CD8-positive, alpha-beta memory T cell (primary cell): ENCODE measurements at regions not wholly inside any gene's neighbourhood (a gene's known extent, or its start where the extent isn't known, plus 50 kb on each side); places are given as distances from the start of the nearest gene placed in this dataset.

Experiments used
- CTCF ChIA-PET: fragments of 350-600 bp; sonication (Branson Sonifier 250); formaldehyde crosslinking; loops from one replicate; lab custom pipeline; 2021; ENCODE audit warnings: antibody characterized with exemption; lab: Charles Lee
- POLR2A ChIA-PET: fragments of 350-600 bp; sonication (Branson Sonifier 250); formaldehyde crosslinking; loops from one replicate; lab custom pipeline; 2021; ENCODE audit warnings: antibody characterized with exemption; lab: Charles Lee
- DNase-seq, 5 donors: peaks; one replicate each; pipeline versions ENCODE4 v3.0.0 to v3.0.0-alpha.2; 2020 to 2022; ENCODE audit warnings: mixed read lengths in 1 of 5
- H3K27ac ChIP-seq: one replicate; pipeline ENCODE4 v1.7.0; 2013; ENCODE audit warnings: low read depth, mild to moderate bottlenecking, low read length, moderate library complexity
- H3K27me3 ChIP-seq: 2 replicates; pipeline ENCODE4 v1.7.0; 2013; ENCODE audit warnings: low read length, mild to moderate bottlenecking; ENCODE audit not compliant: insufficient read depth, poor library complexity, severe bottlenecking
- H3K36me3 ChIP-seq: 2 replicates; pipeline ENCODE4 v1.7.0; 2013; ENCODE audit warnings: mild to moderate bottlenecking, low read length, moderate library complexity; ENCODE audit not compliant: insufficient read depth
- H3K4me1 ChIP-seq: 2 replicates; pipeline ENCODE4 v1.7.0; 2013; ENCODE audit warnings: mild to moderate bottlenecking, low read length, moderate library complexity; ENCODE audit not compliant: insufficient read depth
- H3K4me3 ChIP-seq: 2 replicates; pipeline ENCODE4 v1.7.0; 2013; ENCODE audit warnings: mild to moderate bottlenecking, low read length
- H3K9me3 ChIP-seq: 2 replicates; pipeline ENCODE4 v1.7.0; 2013; ENCODE audit warnings: mild to moderate bottlenecking, low read length
- H3K27ac Mint-ChIP-seq, 8 donors: one replicate each; pipeline ENCODE4 v1.8.0; 2020 to 2021; ENCODE audit warnings: mixed read lengths in 8 of 8, mild to moderate bottlenecking in 6 of 8, inconsistent platforms in 3 of 8, moderate library complexity in 3 of 8
- H3K27me3 Mint-ChIP-seq, 2 donors: one replicate each; pipeline ENCODE4 v1.8.0; 2020 to 2021; ENCODE audit warnings: mixed read lengths in 2 of 2, mild to moderate bottlenecking in 1 of 2, moderate library complexity in 1 of 2
- H3K36me3 Mint-ChIP-seq, 3 donors: one replicate each; pipeline ENCODE4 v1.8.0; 2020 to 2021; ENCODE audit warnings: mixed read lengths in 3 of 3, inconsistent platforms in 1 of 3, mild to moderate bottlenecking in 1 of 3
- H3K4me1 Mint-ChIP-seq, 3 donors: one replicate each; pipeline ENCODE4 v1.8.0; 2020 to 2021; ENCODE audit warnings: mixed read lengths in 3 of 3, inconsistent platforms in 1 of 3, mild to moderate bottlenecking in 1 of 3
- H3K4me3 Mint-ChIP-seq, 7 donors: one replicate each; pipeline ENCODE4 v1.8.0; 2020 to 2021; ENCODE audit warnings: mixed read lengths in 7 of 7, mild to moderate bottlenecking in 6 of 7, moderate library complexity in 4 of 7, inconsistent platforms in 2 of 7
- H3K9me3 Mint-ChIP-seq, 5 donors: one replicate each; pipeline ENCODE4 v1.8.0; 2020 to 2022; ENCODE audit warnings: mixed read lengths in 5 of 5, mild to moderate bottlenecking in 3 of 5, moderate library complexity in 2 of 5, inconsistent platforms in 1 of 5

DNA sequence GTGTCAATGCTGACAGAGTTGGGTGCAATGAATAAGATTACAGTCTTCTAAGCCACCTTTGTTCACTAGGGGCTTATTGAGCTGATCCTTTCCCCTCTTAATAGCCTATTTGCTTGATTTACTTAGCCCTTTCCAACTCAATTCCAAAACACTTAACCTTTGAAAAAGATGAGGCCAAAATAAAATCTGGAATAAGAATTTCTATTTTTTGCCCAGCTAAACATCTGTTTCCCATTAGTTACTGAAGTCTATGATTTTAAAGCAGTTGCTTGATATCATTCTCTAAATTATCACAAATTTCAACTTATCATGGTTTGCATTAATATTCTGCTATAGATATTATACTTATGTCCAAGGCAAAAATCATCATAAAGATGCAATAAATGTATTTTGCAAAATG is 1272.0 kb upstream of the ACO1 start:
- Histone ChIP-seq H3K4me3 (no peak overlapping the region), H3K27ac (no peak overlapping the region), H3K27me3 (no peaks in the 10 kb centered on the region), H3K4me1 (no peaks in the 10 kb centered on the region), H3K9me3 (no peaks in the 10 kb centered on the region), H3K36me3 (no peaks in the 10 kb centered on the region)
- POLR2A ChIA-PET: no interaction called here
- no peak for DNase-seq
- Mint-ChIP-seq H3K36me3 (no peaks in the 10 kb centered on the region), H3K4me3 (no peak overlapping the region), H3K4me1 (no peaks in the 10 kb centered on the region), H3K27ac (no peak overlapping the region), H3K9me3 (peaks cover 0 to 4% (median 0%) of the 10 kb centered on the region in 5 donors), H3K27me3 (no peaks in the 10 kb centered on the region)
- CTCF ChIA-PET: no interaction called here

DNA sequence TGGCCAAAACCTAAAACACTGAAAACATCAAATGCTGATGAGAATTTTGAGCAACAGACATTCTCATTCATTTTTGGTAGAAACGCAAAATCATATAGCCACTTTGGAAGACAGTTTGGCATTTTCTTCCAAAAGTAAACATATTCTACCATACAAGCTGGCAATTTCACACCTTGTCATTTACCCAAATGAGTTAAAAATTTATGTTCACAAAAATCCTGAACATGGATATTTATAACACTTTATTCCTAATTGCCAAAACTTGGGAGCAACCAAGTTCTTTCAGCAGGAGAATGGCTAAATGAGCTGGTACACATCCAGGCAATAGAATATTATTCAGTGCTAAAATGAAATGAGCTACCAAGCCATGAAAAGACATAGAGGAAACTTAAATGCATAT is 1270.1 kb upstream of the ACO1 start:
- POLR2A ChIA-PET: no interaction called here
- Mint-ChIP-seq H3K9me3 (peaks cover 0 to 4% (median 0%) of the 10 kb centered on the region in 5 donors), H3K36me3 (no peaks in the 10 kb centered on the region), H3K27me3 (no peaks in the 10 kb centered on the region), H3K4me1 (no peaks in the 10 kb centered on the region), H3K27ac (no peak overlapping the region), H3K4me3 (no peak overlapping the region)
- no peaks in the 10 kb centered on the region for H3K36me3 ChIP-seq
- no peaks in the 10 kb centered on the region for H3K27me3 ChIP-seq
- no peak overlapping the region for H3K4me3 ChIP-seq
- H3K4me1 ChIP-seq: no peaks in the 10 kb centered on the region
- no peak for DNase-seq
- no peaks in the 10 kb centered on the region for H3K9me3 ChIP-seq
- no peak overlapping the region for H3K27ac ChIP-seq
- CTCF ChIA-PET: no interaction called here

DNA sequence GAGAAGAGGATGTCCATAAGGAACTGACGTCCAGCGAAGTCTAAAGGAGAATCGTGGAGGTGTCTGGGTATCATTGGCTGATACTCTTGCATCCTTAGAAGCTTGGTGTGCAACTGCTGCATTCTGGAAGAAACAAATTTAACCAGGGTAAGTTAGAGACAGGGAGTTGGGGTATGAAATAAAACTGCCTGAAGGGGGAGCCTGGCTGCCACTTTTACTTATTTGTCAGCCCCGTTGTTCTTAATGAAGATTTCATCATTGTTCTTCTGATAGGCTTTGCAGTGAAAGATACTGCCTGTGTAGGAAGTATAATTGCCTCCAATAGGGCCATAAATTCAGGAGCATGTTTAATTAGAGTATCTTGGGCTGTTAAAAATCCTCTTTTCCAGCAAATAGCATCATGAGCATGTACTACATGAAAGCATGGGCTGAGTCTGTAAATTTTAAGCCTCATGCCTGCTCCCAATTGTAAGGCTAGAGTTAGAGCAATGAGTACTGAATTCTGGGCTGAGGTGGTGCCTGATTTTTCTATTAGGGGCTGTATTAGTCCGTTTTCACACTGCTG is 1264.5 kb upstream of the ACO1 start:
- Mint-ChIP-seq H3K27me3 (peaks cover 0 to 2% of the 10 kb centered on the region in 2 donors), H3K9me3 (peaks cover 0 to 11% (median 0%) of the 10 kb centered on the region in 5 donors), H3K4me3 (no peak overlapping the region), H3K27ac (peak overlapping the region in 1 of 8 donors; percentile 4), H3K4me1 (peaks cover 6 to 9% (median 7%) of the 10 kb centered on the region in 3 donors), H3K36me3 (peaks cover 0 to 1% (median 0%) of the 10 kb centered on the region in 3 donors)
- H3K4me1 ChIP-seq: peaks cover 6% of the 10 kb centered on the region
- POLR2A ChIA-PET: no interaction called here
- no peak overlapping the region for H3K4me3 ChIP-seq
- CTCF ChIA-PET: interaction anchor here (0.7 to 1.7 kb wide), 5 partner anchors 9 to 680 kb away, joined by 3 to 12 read pairs (median 4); no protein-coding TSS in a partner anchor
- no peaks in the 10 kb centered on the region for H3K36me3 ChIP-seq
- H3K27me3 ChIP-seq: no peaks in the 10 kb centered on the region
- H3K9me3 ChIP-seq: no peaks in the 10 kb centered on the region
- H3K27ac ChIP-seq: no peak overlapping the region
- DNase-seq: peak in 3 of 5 donors; percentile 49 to 51 (median 51)

DNA sequence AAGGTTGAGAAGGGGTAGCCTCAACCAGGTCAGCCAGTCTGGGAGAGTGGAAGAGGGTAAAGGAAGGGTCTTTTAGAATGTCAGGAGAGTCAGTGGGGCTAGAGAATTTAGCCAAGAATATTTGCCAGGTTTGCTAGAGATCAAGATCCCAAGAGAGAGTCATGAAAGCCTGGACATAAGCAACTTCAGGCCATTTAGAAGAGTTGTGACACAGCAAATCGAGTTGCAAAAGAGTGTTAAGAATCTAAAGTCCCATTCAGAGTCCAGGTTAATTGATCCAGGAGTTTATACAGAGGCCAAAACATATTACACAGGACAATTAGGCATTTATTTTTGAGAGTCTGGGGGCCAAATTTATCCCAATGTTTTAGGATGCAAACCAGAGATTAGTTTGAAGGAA is 1260.1 kb upstream of the ACO1 start:
- ChIA-PET CTCF (no interaction called here), POLR2A (no interaction called here)
- Histone ChIP-seq H3K9me3 (no peaks in the 10 kb centered on the region), H3K36me3 (no peaks in the 10 kb centered on the region), H3K4me3 (no peak overlapping the region), H3K27ac (no peak overlapping the region), H3K27me3 (no peaks in the 10 kb centered on the region), H3K4me1 (peaks cover 6% of the 10 kb centered on the region)
- Mint-ChIP-seq H3K36me3 (peaks cover 0 to 1% (median 0%) of the 10 kb centered on the region in 3 donors), H3K4me3 (no peak overlapping the region), H3K4me1 (peaks cover 7 to 13% (median 9%) of the 10 kb centered on the region in 3 donors), H3K27me3 (peaks cover 0 to 2% of the 10 kb centered on the region in 2 donors), H3K9me3 (peaks cover 0 to 10% (median 0%) of the 10 kb centered on the region in 5 donors), H3K27ac (peak overlapping the region in 2 of 8 donors; percentile 13 to 15)
- no peak for DNase-seq

DNA sequence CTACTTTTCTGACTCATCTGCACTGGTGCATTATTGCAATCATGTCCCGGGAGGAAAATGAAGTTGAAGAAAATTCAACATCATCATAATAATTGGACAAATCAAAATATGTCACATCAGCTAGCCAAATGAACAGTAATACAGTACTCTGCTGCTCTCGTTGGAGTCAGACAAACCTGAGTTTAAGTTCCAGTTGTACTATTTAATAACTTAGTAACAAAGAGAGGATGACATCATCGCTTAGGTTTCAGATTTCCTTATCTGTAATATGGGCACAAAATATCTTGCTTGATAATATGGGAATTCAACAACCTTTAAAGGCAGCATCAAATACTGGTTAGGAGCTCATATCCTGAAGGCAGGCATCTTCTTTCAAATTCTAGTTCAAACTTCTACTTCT is 1248.9 kb upstream of the ACO1 start:
- Histone ChIP-seq H3K9me3 (no peaks in the 10 kb centered on the region), H3K27ac (no peak overlapping the region), H3K4me1 (no peaks in the 10 kb centered on the region), H3K4me3 (no peak overlapping the region), H3K36me3 (no peaks in the 10 kb centered on the region), H3K27me3 (no peaks in the 10 kb centered on the region)
- peaks cover 0 to 2% (median 0%) of the 10 kb centered on the region in 5 donors for H3K9me3 Mint-ChIP-seq
- POLR2A ChIA-PET: no interaction called here
- no peak overlapping the region for H3K4me3 Mint-ChIP-seq
- H3K27me3 Mint-ChIP-seq: peaks cover 0 to 5% of the 10 kb centered on the region in 2 donors
- CTCF ChIA-PET: no interaction called here
- peaks cover 0 to 7% (median 2%) of the 10 kb centered on the region in 3 donors for H3K4me1 Mint-ChIP-seq
- DNase-seq: no peak
- no peak overlapping the region for H3K27ac Mint-ChIP-seq
- H3K36me3 Mint-ChIP-seq: no peaks in the 10 kb centered on the region

DNA sequence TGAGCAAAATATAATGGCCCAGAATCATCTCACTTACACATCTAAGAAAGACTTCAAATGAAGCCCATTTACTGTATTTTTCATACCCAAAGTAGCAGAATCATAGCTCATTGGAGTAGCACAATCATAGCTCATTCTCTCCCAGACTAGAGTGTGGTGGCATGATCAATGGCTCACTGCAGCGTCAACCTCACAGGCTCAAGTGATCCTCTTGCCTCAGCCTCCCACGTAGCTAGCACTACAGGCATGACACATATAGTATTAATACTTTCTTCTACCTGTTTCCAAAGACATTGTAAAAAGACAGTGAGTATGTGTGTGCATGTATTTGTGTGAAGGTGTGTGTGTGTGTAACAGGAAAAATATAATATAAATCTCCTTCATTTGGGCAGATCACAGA is 1247.9 kb upstream of the ACO1 start:
- no peak for DNase-seq
- POLR2A ChIA-PET: no interaction called here
- no peak overlapping the region for H3K27ac Mint-ChIP-seq

DNA sequence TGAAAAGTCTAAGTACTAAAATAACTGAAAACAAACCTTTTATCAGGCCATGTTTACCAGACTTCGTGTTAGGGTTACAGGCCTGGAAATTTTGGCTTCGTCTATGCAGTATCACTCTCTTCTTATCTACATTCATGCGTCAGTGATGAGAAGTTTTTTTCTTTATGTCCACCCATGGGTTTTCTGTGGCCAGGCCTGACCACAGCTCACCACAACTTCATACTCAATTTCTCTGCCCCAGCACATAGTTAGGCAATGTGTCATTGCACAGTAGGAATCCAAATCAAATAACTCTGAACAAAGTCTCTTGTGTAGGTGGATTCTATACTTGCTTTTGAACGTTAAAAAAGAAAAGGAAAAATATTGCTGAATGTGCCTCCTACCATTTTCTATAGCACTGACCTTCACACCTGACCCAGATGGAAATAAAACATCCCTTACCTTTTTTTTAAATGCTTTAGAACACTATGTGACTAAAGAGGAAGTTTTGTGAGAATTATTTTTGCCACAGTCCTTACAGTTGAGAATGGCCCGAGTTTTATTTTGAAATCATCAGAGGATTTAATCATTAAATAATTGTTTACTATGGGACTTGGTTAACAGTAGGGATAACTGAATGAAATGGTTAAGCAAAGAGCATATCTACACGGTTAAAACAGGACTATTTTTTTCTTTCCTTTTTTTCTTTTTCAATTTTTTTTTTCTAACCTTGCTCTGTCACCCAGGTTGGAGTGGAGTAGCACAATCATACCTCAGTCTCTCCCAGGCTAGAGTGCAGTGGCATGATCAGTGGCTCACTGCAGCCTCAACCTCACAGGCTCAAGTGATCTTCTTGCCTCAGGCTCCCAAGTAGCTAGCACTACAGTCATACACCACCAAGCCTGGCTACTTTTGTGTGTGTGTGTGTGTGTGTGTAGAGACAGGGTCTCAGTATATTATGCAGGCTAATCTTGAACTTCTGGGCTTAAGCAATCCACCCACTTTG is 1247.0 kb upstream of the ACO1 start:
- Histone ChIP-seq H3K4me1 (no peaks in the 10 kb centered on the region), H3K4me3 (no peak overlapping the region), H3K9me3 (no peaks in the 10 kb centered on the region), H3K36me3 (no peaks in the 10 kb centered on the region), H3K27ac (no peak overlapping the region), H3K27me3 (no peaks in the 10 kb centered on the region)
- Mint-ChIP-seq H3K27me3 (peaks cover 0 to 5% of the 10 kb centered on the region in 2 donors), H3K9me3 (peaks cover 0 to 2% (median 0%) of the 10 kb centered on the region in 5 donors), H3K27ac (peak overlapping the region in 1 of 8 donors; percentile 61), H3K4me3 (no peak overlapping the region), H3K36me3 (no peaks in the 10 kb centered on the region), H3K4me1 (peaks cover 0 to 6% (median 2%) of the 10 kb centered on the region in 3 donors)
- ChIA-PET POLR2A (no interaction called here), CTCF (no interaction called here)
- DNase-seq: no peak

More for the DNA sequence above, 1247.9 kb upstream of the ACO1 start:
- Histone ChIP-seq H3K27me3 (no peaks in the 10 kb centered on the region), H3K27ac (no peak overlapping the region), H3K4me3 (no peak overlapping the region), H3K36me3 (no peaks in the 10 kb centered on the region), H3K9me3 (no peaks in the 10 kb centered on the region), H3K4me1 (no peaks in the 10 kb centered on the region)
- no peaks in the 10 kb centered on the region for H3K36me3 Mint-ChIP-seq
- peaks cover 0 to 2% (median 0%) of the 10 kb centered on the region in 5 donors for H3K9me3 Mint-ChIP-seq
- no peak overlapping the region for H3K4me3 Mint-ChIP-seq
- H3K27me3 Mint-ChIP-seq: peaks cover 0 to 5% of the 10 kb centered on the region in 2 donors
- H3K4me1 Mint-ChIP-seq: peaks cover 0 to 7% (median 2%) of the 10 kb centered on the region in 3 donors
- CTCF ChIA-PET: no interaction called here

DNA sequence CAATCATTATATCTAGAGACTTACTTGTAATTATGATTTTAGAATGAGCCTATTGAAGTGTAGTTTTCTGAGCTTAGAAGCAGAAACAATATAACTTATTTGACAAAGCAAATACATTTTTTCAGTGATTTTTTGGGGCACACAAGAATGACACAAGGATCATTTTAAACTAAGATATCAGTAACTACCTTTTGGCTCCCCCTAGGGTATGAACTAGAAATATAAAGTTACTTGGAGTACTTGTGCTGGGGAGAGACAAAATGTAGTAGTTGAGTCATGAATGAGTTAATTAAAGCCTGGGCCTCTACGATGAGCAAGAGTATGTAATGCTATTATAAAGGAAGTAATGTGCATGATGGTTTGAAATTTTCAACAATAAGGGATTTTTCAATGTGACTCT is 1244.1 kb upstream of the ACO1 start:
- H3K4me3 Mint-ChIP-seq: no peak overlapping the region
- CTCF ChIA-PET: no interaction called here
- H3K36me3 ChIP-seq: no peaks in the 10 kb centered on the region
- H3K4me1 Mint-ChIP-seq: peaks cover 0 to 2% (median 0%) of the 10 kb centered on the region in 3 donors
- H3K27me3 Mint-ChIP-seq: peaks cover 0 to 2% of the 10 kb centered on the region in 2 donors
- H3K9me3 Mint-ChIP-seq: peaks cover 0 to 2% (median 0%) of the 10 kb centered on the region in 5 donors
- no peaks in the 10 kb centered on the region for H3K9me3 ChIP-seq
- no peak overlapping the region for H3K27ac Mint-ChIP-seq
- no peaks in the 10 kb centered on the region for H3K4me1 ChIP-seq
- H3K4me3 ChIP-seq: no peak overlapping the region
- no peaks in the 10 kb centered on the region for H3K36me3 Mint-ChIP-seq
- no peak for DNase-seq
- H3K27me3 ChIP-seq: no peaks in the 10 kb centered on the region
- no peak overlapping the region for H3K27ac ChIP-seq
- POLR2A ChIA-PET: no interaction called here
